ENCODE measurements at regions not wholly inside any gene's neighbourhood (a gene's known extent, or its start where the extent isn't known, plus 50 kb on each side); places are given as distances from the start of the nearest gene placed in this dataset.

GRCh38 chr7:132723506-132724081 is 147.3 kb upstream of the PLXNA4 start:
- DNase-seq (ENCODE audit: low spot score), result peak; percentile 31
- Mint-ChIP-seq H3K4me3 (no peak overlapping the region), H3K27ac (no peak overlapping the region), H3K9me3 (peaks cover 12% of the 10 kb centered on the region), H3K4me1 (peaks cover 7% of the 10 kb centered on the region; the same call in 2 of the 3 replicates), H3K27me3 (ENCODE audit: insufficient read depth, low read depth, poor library complexity) (peaks cover 12% of the 10 kb centered on the region), H3K36me3 (ENCODE audit: low read depth) (peaks cover 7% of the 10 kb centered on the region; the same call in 1 of the 3 replicates)
- no peaks in the 10 kb centered on the region for H3K36me3 ChIP-seq (ENCODE audit: insufficient read depth)
- no peaks in the 10 kb centered on the region for H3F3A ChIP-seq (replicated peaks; ENCODE audit: low read depth)
- no peaks in the 10 kb centered on the region for H3K27me3 ChIP-seq (ENCODE audit: insufficient read depth)
- H3K4me1 ChIP-seq (ENCODE audit: insufficient read depth), result no peaks in the 10 kb centered on the region
- H3K4me3 ChIP-seq, result no peak overlapping the region
- TF ChIP-seq ZNF331 (CRISPR knock-in tag; IDR thresholded peaks at IDR 0.05; ENCODE audit: low read depth) (no peak), POLR2AphosphoS5 (IDR thresholded peaks at IDR 0.05; ENCODE audit: low read depth) (no peak), ZNF462 (CRISPR knock-in tag; IDR thresholded peaks at IDR 0.05) (no peak), JUNB (IDR thresholded peaks at IDR 0.05; ENCODE audit: unreplicated experiment) (no peak), EZH2 (IDR thresholded peaks at IDR 0.05; ENCODE audit: low read depth, unreplicated experiment) (no peak), STAT1 (IDR thresholded peaks at IDR 0.05; ENCODE audit: unreplicated experiment) (no peak), ZNF114 (CRISPR knock-in tag; IDR thresholded peaks at IDR 0.05) (no peak), NANOG (IDR thresholded peaks at IDR 0.05; ENCODE audit: borderline replicate concordance) (no peak), EZH2phosphoT487 (IDR thresholded peaks at IDR 0.05; ENCODE audit: unreplicated experiment) (no peak), REST (IDR thresholded peaks at IDR 0.05; ENCODE audit: unreplicated experiment) (no peak), CREB1 (CRISPR knock-in tag; IDR thresholded peaks at IDR 0.05; ENCODE audit: low read depth) (no peak), ETS1 (IDR thresholded peaks at IDR 0.05) (no peak), CTCF (conservative IDR thresholded peaks at IDR 0.05; ENCODE audit: low read depth in 2 of 2) (no peak)
- peak; percentile 67 for ATAC-seq
- H3K27ac ChIP-seq (ENCODE audit: low read depth), result no peak overlapping the region
- H3K79me2 ChIP-seq (replicated peaks; ENCODE audit: insufficient read depth), result no peaks in the 10 kb centered on the region
- H4K20me1 ChIP-seq (replicated peaks; ENCODE audit: insufficient read depth), result no peaks in the 10 kb centered on the region
- no peak overlapping the region for H2AFZ ChIP-seq
- H3K4me2 ChIP-seq, result no peak overlapping the region
- peaks cover 4% of the 10 kb centered on the region; the same call in 1 of the 2 replicates for H3K9me2 ChIP-seq (ENCODE audit: insufficient read depth)

Measured in GM23338 (cell line).